ENCODE measurements at regions not wholly inside any gene's neighbourhood (a gene's known extent, or its start where the extent isn't known, plus 50 kb on each side); places are given as distances from the start of the nearest gene placed in this dataset.

GRCh38 chr22:48660790-48661740, 1166.6 kb downstream of the BRD1 start:
- DNase-seq, result no peak

GRCh38 chr22:48660104-48660789, 1167.4 kb downstream of the BRD1 start:
- DNase-seq, result no peak

GRCh38 chr22:48659404-48659996, 1168.2 kb downstream of the BRD1 start:
- no peak for DNase-seq

GRCh38 chr22:48658871-48659270, 1168.8 kb downstream of the BRD1 start:
- no peak for DNase-seq

- DNase-seq, result no peak
These were observed 1169.4 kb downstream of the BRD1 start for GRCh38 chr22:48658246-48658645.

GRCh38 chr22:48654492-48654891, 1173.2 kb downstream of the BRD1 start:
- no peak for DNase-seq

GRCh38 chr22:48653929-48654328, 1173.7 kb downstream of the BRD1 start:
- DNase-seq, result no peak

GRCh38 chr22:48653306-48653705, 1174.4 kb downstream of the BRD1 start:
- DNase-seq, result no peak

- no peak for DNase-seq
These were observed 1174.9 kb downstream of the BRD1 start for GRCh38 chr22:48652796-48653195.

- no peak for DNase-seq
These were observed 1175.6 kb downstream of the BRD1 start for GRCh38 chr22:48651981-48652538.

- no peak for DNase-seq
These were observed 1176.4 kb downstream of the BRD1 start for GRCh38 chr22:48651036-48651890.

- DNase-seq, result no peak
These were observed 1177.2 kb downstream of the BRD1 start for GRCh38 chr22:48650323-48651035.

GRCh38 chr22:48649466-48649865, 1178.2 kb downstream of the BRD1 start:
- no peak for DNase-seq

GRCh38 chr22:48649031-48649430, 1178.6 kb downstream of the BRD1 start:
- no peak for DNase-seq

GRCh38 chr22:48647606-48648515, 1179.8 kb downstream of the BRD1 start:
- no peak for DNase-seq

- no peak for DNase-seq
These were observed 1180.6 kb downstream of the BRD1 start for GRCh38 chr22:48647051-48647450.

GRCh38 chr22:48646216-48646925, 1181.3 kb downstream of the BRD1 start:
- no peak for DNase-seq

- no peak for DNase-seq
These were observed 1181.9 kb downstream of the BRD1 start for GRCh38 chr22:48645766-48646165.

- no peak for DNase-seq
These were observed 1182.7 kb downstream of the BRD1 start for GRCh38 chr22:48644997-48645396.

- DNase-seq, result no peak
These were observed 1183.6 kb downstream of the BRD1 start for GRCh38 chr22:48644108-48644507.

Data from stimulated activated CD4-positive, alpha-beta T cell treated with anti-CD3 and anti-CD28 coated beads, Interleukin-4, amount 100 ng/mL, for 24 hours (primary cell).